ENCODE measurements at regions not wholly inside any gene's neighbourhood (a gene's known extent, or its start where the extent isn't known, plus 50 kb on each side); places are given as distances from the start of the nearest gene placed in this dataset.

DNA sequence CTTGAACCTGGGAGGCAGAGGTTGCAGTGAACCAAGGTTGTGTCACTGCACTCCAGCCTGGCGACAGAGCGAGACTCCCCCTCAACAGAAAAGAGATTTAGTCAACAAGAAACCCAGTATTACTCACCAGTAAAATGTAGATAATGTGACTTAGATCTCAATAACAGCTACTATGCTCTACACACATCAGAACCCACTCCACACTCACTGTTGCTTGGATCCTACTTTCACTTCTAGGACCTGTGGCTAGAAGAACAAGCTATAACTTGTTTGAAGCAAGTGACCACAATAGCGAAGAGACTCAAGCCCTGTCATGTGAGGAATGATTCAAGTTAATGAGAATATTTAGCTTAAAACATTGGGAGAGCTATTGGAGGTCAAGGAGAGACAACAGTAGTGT is 100.7 kb downstream of the ANXA2 start:
- Histone ChIP-seq H3K36me3 (no peaks in the 10 kb centered on the region), H3K27me3 (no peaks in the 10 kb centered on the region), H3K9me3 (no peaks in the 10 kb centered on the region), H3K4me3 (no peak overlapping the region), H3K4me1 (peaks cover 0 to 9% (median 0%) of the 10 kb centered on the region in 4 donors), H3K27ac (no peak overlapping the region)
- TF ChIP-seq POLR2A (IDR thresholded peaks at IDR 0.05), result no peak
- TF ChIP-seq, protein P1, sequence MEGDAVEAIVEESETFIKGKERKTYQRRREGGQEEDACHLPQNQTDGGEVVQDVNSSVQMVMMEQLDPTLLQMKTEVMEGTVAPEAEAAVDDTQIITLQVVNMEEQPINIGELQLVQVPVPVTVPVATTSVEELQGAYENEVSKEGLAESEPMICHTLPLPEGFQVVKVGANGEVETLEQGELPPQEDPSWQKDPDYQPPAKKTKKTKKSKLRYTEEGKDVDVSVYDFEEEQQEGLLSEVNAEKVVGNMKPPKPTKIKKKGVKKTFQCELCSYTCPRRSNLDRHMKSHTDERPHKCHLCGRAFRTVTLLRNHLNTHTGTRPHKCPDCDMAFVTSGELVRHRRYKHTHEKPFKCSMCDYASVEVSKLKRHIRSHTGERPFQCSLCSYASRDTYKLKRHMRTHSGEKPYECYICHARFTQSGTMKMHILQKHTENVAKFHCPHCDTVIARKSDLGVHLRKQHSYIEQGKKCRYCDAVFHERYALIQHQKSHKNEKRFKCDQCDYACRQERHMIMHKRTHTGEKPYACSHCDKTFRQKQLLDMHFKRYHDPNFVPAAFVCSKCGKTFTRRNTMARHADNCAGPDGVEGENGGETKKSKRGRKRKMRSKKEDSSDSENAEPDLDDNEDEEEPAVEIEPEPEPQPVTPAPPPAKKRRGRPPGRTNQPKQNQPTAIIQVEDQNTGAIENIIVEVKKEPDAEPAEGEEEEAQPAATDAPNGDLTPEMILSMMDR (IDR thresholded peaks at IDR 0.05), result no peak
- no peak for DNase-seq
